ENCODE measurements at regions not wholly inside any gene's neighbourhood (a gene's known extent, or its start where the extent isn't known, plus 50 kb on each side); places are given as distances from the start of the nearest gene placed in this dataset.

GRCh38 chr2:236632295-236633218 lies 62.9 kb downstream of the ACKR3 start:
- no peak overlapping the region for H3K27ac ChIP-seq
- no peak for TF ChIP-seq CTCF (IDR thresholded peaks at IDR 0.05)

GRCh38 chr2:236633219-236633570 lies 63.6 kb downstream of the ACKR3 start:
- no peak overlapping the region for H3K4me3 ChIP-seq
- TF ChIP-seq CTCF (IDR thresholded peaks at IDR 0.05): no peak
- no peak overlapping the region for H3K27ac ChIP-seq
- DNase-seq (ENCODE audit: low spot score): peak; percentile 56

More at GRCh38 chr2:236632295-236633218, 62.9 kb downstream of the ACKR3 start:
- peak; percentile 49 for DNase-seq (ENCODE audit: low spot score)
- no peak overlapping the region for H3K4me3 ChIP-seq

GRCh38 chr2:236633775-236634560 lies 64.3 kb downstream of the ACKR3 start:
- peak; percentile 61 for DNase-seq (ENCODE audit: low spot score)
- TF ChIP-seq CTCF (IDR thresholded peaks at IDR 0.05): no peak
- no peak overlapping the region for H3K4me3 ChIP-seq

GRCh38 chr2:236636261-236636660 lies 66.6 kb downstream of the ACKR3 start:
- no peak overlapping the region for H3K27ac ChIP-seq
- DNase-seq (ENCODE audit: low spot score): peak; percentile 64
- no peak for TF ChIP-seq CTCF (IDR thresholded peaks at IDR 0.05)

More at GRCh38 chr2:236633775-236634560, 64.3 kb downstream of the ACKR3 start:
- H3K27ac ChIP-seq: no peak overlapping the region

GRCh38 chr2:236636714-236637470 lies 67.3 kb downstream of the ACKR3 start:
- TF ChIP-seq CTCF (IDR thresholded peaks at IDR 0.05): no peak
- H3K27ac ChIP-seq: no peak overlapping the region
- H3K4me3 ChIP-seq: no peak overlapping the region
- peak; percentile 61 for DNase-seq (ENCODE audit: low spot score)

More at GRCh38 chr2:236636261-236636660, 66.6 kb downstream of the ACKR3 start:
- H3K4me3 ChIP-seq: no peak overlapping the region

GRCh38 chr2:236637686-236638569 lies 68.3 kb downstream of the ACKR3 start:
- TF ChIP-seq CTCF (IDR thresholded peaks at IDR 0.05): no peak
- Histone ChIP-seq H3K27ac (no peak overlapping the region), H3K4me3 (no peak overlapping the region)
- peak; percentile 68 for DNase-seq (ENCODE audit: low spot score)
